RWPE1 (cell line): ENCODE measurements at regions not wholly inside any gene's neighbourhood (a gene's known extent, or its start where the extent isn't known, plus 50 kb on each side); places are given as distances from the start of the nearest gene placed in this dataset.

Experiments used
- CTCF ChIA-PET: fragments of 350-600 bp; sonication (Branson Sonifier 250); formaldehyde crosslinking; extraction: SDS; loops from one replicate; lab custom pipeline; 2021; lab: Yijun Ruan, JAX
- POLR2A ChIA-PET: fragments of 400-600 bp; formaldehyde crosslinking; extraction: SDS; loops from one replicate; lab custom pipeline; 2020; ENCODE audit warnings: antibody characterized with exemption; ENCODE audit not compliant: low non-redundant PET; lab: Yijun Ruan, JAX
- DNase-seq: peaks from one replicate; pipeline ENCODE4 v3.0.0; 2012; ENCODE audit warnings: low spot score
- H3K27ac ChIP-seq: fragments of 450-650 bp; 2 replicates; pipeline ENCODE4 v1.5.1; 2017
- TF ChIP-seq, protein P1 (sequence below): fragments of 450-650 bp; conservative IDR thresholded peaks from 2 replicates; pipeline ENCODE4 v1.5.1; 2017; ENCODE audit warnings: low read depth, mild to moderate bottlenecking

DNA sequence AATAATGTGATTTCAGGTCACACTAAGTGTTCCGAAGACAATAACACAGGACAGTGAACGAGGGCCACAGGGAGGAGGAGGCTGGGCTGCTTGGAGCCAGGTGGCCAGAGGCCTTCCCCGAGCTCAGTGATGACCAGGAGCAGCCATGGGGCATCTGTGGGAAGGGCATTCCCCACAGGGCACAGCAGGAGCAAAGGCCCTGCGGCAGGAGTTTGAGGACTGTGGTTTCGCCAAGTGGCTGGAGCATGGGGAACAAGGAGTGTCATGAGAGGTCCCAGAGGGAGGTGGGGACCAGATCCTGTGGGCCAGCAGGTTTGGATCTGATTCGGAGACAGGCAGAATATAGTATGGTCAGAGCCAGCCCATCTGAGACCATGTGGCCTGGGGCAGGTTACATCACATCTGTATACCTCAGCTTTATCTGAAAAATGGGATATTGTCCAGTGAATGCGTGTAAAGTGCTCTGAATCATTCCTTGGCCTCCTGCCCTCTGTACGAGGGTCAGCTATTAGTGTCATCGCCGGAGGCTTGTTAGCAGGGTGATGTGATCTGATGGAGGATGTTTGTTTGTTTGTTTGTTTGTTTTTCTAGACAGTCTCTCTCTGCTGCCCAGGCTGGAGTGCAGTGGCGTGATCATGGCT lies 176.8 kb downstream of the KATNIP start:
- peak overlapping the region; percentile 37 for H3K27ac ChIP-seq
- TF ChIP-seq, protein P1, sequence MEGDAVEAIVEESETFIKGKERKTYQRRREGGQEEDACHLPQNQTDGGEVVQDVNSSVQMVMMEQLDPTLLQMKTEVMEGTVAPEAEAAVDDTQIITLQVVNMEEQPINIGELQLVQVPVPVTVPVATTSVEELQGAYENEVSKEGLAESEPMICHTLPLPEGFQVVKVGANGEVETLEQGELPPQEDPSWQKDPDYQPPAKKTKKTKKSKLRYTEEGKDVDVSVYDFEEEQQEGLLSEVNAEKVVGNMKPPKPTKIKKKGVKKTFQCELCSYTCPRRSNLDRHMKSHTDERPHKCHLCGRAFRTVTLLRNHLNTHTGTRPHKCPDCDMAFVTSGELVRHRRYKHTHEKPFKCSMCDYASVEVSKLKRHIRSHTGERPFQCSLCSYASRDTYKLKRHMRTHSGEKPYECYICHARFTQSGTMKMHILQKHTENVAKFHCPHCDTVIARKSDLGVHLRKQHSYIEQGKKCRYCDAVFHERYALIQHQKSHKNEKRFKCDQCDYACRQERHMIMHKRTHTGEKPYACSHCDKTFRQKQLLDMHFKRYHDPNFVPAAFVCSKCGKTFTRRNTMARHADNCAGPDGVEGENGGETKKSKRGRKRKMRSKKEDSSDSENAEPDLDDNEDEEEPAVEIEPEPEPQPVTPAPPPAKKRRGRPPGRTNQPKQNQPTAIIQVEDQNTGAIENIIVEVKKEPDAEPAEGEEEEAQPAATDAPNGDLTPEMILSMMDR = no peak
- no peak for DNase-seq
- CTCF ChIA-PET = no interaction called here
- POLR2A ChIA-PET = no interaction called here

DNA sequence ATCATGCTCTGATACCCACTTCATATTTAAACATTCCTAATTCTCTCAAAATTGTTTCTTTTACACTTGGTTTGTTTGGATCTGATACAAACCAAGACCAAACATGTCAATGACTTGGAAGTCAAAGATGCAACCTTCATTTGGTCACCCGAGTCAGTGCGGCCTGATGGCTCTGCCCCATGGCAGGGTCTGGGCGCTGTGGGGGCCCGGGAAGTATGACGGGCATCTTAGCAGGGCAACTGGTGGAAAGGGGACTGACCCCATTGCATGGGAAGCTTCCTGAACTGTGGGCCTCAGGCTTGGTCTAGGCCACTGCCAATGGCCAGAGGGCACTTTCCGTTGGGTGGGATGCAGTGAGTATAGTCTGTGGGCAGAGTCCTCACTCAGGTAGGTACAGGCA lies 178.0 kb downstream of the KATNIP start:
- no peak overlapping the region for H3K27ac ChIP-seq
- ChIA-PET CTCF (interaction anchor here (0.6 kb wide), 1 partner anchor 37 kb away, joined by 3 read pairs; no protein-coding TSS in a partner anchor), POLR2A (no interaction called here)
- TF ChIP-seq, protein P1 = no peak
- no peak for DNase-seq

DNA sequence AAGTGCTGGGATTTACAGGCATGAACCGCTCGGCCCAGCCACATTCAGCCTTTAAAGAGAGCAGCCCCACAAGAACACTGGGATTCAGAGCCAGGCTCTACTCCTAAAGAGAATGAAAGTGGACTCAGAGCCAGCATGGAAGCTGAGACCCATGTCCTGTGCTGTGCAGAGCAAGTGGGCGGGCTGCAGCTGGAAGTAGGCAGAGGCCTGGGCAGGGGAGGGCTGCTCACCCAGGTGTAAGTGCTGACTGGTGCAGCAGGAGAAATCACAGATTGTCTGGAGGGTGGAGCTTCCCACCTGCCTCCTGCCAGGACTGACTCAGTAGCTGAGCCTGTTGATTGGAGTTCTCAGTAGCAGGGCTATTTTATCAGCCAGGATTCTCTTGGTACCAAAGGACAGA lies 178.7 kb downstream of the KATNIP start:
- ChIA-PET CTCF (no interaction called here), POLR2A (no interaction called here)
- TF ChIP-seq, protein P1 = no peak
- H3K27ac ChIP-seq = no peak overlapping the region
- DNase-seq = peak; percentile 20

DNA sequence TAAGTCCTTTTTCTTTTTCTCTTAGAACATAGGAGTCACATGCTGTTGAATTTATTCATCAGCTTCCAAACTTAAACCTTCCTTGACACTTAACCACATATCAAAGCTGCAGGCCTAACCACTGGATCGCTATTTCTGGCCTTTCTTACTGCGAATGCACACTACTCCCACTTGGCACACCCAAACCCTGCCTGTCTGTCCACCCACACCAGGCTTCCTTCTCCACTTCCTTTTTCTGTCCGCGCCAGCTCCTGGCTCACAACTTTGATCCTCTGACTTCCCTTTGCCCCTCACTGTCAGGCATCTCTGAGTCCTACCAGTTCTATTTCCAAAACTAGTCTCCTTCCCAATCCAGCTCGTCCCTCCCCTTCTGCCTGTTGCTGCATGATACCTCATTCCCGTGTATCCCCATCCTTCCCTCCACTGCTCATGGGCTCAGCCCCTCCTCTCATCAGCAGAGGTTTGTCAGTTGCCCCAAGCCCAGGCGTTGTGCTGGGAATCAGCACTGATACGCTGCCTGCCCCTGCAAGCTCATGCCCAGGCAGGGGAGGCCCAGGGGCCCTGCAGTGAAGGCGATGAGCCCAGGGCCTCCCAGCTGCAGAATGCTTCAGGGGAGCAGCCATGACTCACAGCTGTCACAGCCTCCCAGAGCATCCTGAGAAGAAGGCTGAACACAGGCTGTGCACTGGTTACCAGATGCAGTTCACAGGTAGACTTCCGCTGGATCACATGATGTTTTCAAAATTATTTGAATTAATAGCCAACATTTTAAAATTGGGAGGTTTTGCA lies 179.8 kb downstream of the KATNIP start:
- CTCF ChIA-PET = interaction anchor here (0.8 kb wide), 1 partner anchor 242 kb away, joined by 4 read pairs; no protein-coding TSS in a partner anchor

DNA sequence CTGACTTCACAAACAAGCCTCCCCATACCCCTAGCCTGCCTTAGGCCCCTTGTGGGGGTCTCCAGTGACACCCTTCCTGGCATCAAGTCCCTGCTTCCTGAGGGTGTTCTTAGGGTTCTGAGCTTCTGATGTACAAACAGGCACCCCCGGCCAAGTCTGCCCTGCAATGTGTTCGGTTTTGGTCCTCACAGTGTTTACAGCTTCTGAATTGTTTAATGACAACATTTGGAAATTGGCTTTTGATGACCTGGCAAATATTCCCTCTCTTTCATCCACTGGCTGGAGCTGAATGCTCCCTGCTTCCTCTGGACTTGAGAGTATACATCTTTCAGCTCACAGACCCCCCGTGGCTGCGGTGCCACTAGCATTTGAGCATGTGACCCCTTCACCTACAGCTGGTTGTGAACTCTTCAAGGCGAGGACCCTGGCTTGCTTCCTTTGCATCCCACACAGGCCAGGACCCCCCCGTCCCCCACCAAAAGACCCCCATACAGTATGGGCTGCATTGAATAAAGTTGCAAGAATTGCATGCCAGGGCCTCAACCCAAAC lies 180.8 kb downstream of the KATNIP start:
- TF ChIP-seq, protein P1 = no peak
- POLR2A ChIA-PET = no interaction called here
- no peak overlapping the region for H3K27ac ChIP-seq
- no peak for DNase-seq
- CTCF ChIA-PET = interaction anchor here (0.8 kb wide), 1 partner anchor 241 kb away, joined by 4 read pairs; no protein-coding TSS in a partner anchor

More for the DNA sequence above, 179.8 kb downstream of the KATNIP start:
- no peak overlapping the region for H3K27ac ChIP-seq
- TF ChIP-seq, protein P1 = no peak
- POLR2A ChIA-PET = no interaction called here
- no peak for DNase-seq

DNA sequence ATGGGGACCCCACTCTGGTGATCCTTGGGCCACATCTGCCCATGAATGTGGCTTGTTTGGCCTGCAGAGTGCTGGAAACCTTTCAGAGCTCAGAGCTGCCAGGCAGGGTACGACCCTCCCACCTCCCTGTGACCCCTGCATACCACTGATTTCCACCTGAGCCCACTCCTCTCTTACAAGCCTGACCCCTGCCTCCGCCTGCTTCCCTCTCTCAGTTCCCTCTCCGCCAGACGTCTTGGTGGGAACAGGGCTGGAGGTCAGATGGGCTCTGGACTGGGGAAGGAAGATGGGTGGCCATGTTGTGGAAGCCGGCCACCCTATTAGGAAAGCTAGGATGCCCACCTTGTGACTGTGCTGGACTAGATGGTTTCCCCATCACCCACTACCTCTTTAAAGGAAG lies 185.1 kb downstream of the KATNIP start:
- TF ChIP-seq, protein P1 = no peak
- DNase-seq = no peak
- POLR2A ChIA-PET = no interaction called here
- H3K27ac ChIP-seq = no peak overlapping the region
- CTCF ChIA-PET = interaction anchor here (0.9 kb wide), 1 partner anchor 238 kb away, joined by 4 read pairs; no protein-coding TSS in a partner anchor
